ENCODE measurements at regions not wholly inside any gene's neighbourhood (a gene's known extent, or its start where the extent isn't known, plus 50 kb on each side); places are given as distances from the start of the nearest gene placed in this dataset.

DNA sequence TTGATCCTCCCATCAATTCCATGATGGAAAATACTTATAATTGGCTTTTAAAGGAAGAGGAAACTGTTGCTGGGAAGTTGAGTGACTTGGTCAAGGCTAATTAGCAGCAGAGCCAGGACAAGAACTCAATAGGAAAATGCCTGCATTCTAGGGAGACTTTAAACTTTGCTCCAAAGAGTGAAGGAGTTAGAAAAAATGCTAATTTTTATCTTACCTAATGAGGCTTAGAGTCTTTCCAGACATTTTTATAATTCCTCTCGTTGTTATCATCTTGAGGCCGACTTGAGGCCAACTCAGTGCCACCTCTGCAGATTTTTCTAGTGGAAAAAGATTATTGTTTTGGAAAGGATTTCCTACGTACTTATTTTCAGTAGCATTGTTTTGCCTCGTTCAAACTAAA is 344.6 kb downstream of the ETNK1 start:
- DNase-seq (ENCODE audit: low read depth in 2 of 2) = peak in 1 of 2 donors; percentile 64
- Histone ChIP-seq H3K9ac (ENCODE audit: insufficient read depth, low read length) (no peak overlapping the region), H3K9me3 (ENCODE audit: control insufficient read depth, insufficient read depth, low read depth, low read length) (no peaks in the 10 kb centered on the region), H4K20me1 (ENCODE audit: control insufficient read depth, extremely low read depth, insufficient read depth, low read length) (no peaks in the 10 kb centered on the region), H3K4me1 (ENCODE audit: control insufficient read depth, extremely low read depth, insufficient read depth, low read length) (no peaks in the 10 kb centered on the region), H3K27me3 (ENCODE audit: control insufficient read depth, insufficient read depth, low read length) (no peaks in the 10 kb centered on the region), H2AFZ (ENCODE audit: low read length) (no peak overlapping the region), H3K79me2 (ENCODE audit: control insufficient read depth, insufficient read depth, low read length) (no peaks in the 10 kb centered on the region), H3K36me3 (ENCODE audit: control insufficient read depth, insufficient read depth, low read length) (no peaks in the 10 kb centered on the region), H3K4me3 (replicated peaks in 1 of 4; ENCODE audit: control extremely low read depth in 1 of 4, insufficient read depth in 1 of 4, low read depth in 3 of 4, low read length in 4 of 4) (no peak overlapping the region), H3K4me2 (ENCODE audit: extremely low read depth, insufficient read depth, low read length) (no peak overlapping the region), H3K27ac (ENCODE audit: insufficient read depth, low read length) (no peak overlapping the region)
- TF ChIP-seq CTCF (conservative IDR thresholded peaks at IDR 0.05 in 1 of 2, IDR thresholded peaks at IDR 0.05 in 1 of 2; ENCODE audit: low read depth in 1 of 2, low read length in 2 of 2) = no peak
- TF ChIP-seq EZH2 (IDR thresholded peaks at IDR 0.05; ENCODE audit: low read length, missing control alignments) = no peak

DNA sequence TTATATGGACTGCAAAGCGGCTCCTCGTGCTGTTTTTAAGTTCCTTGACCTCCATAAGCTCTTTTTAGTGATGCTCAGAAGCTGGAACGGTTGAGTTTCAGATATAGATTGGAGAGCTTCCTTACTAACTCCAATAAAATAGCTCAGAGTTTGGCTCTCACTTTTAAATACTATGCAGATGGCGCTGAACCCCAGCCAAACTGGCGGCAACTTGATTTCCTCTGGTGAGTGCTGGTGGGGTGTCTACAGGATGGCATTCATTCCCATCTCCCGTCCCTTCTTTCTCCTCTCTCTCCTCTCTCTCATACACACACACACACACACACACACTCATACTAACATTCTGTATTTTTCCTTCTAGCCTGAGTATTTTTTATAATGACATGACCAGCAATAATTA is 346.3 kb downstream of the ETNK1 start:
- Histone ChIP-seq H3K79me2 (ENCODE audit: control insufficient read depth, insufficient read depth, low read length) (no peaks in the 10 kb centered on the region), H3K27me3 (ENCODE audit: control insufficient read depth, insufficient read depth, low read length) (no peaks in the 10 kb centered on the region), H3K36me3 (ENCODE audit: control insufficient read depth, insufficient read depth, low read length) (no peaks in the 10 kb centered on the region), H3K4me3 (replicated peaks in 1 of 4; ENCODE audit: control extremely low read depth in 1 of 4, insufficient read depth in 1 of 4, low read depth in 3 of 4, low read length in 4 of 4) (peak overlapping the region in 2 of 4 experiments; percentile 22 to 37), H3K4me2 (ENCODE audit: extremely low read depth, insufficient read depth, low read length) (peak overlapping the region; percentile 76), H3K9me3 (ENCODE audit: control insufficient read depth, insufficient read depth, low read depth, low read length) (no peaks in the 10 kb centered on the region), H2AFZ (ENCODE audit: low read length) (no peak overlapping the region), H3K27ac (ENCODE audit: insufficient read depth, low read length) (peak overlapping the region; percentile 30), H3K9ac (ENCODE audit: insufficient read depth, low read length) (no peak overlapping the region), H3K4me1 (ENCODE audit: control insufficient read depth, extremely low read depth, insufficient read depth, low read length) (no peaks in the 10 kb centered on the region), H4K20me1 (ENCODE audit: control insufficient read depth, extremely low read depth, insufficient read depth, low read length) (no peaks in the 10 kb centered on the region)
- TF ChIP-seq EZH2 (IDR thresholded peaks at IDR 0.05; ENCODE audit: low read length, missing control alignments) = no peak
- no peak for TF ChIP-seq CTCF (conservative IDR thresholded peaks at IDR 0.05 in 1 of 2, IDR thresholded peaks at IDR 0.05 in 1 of 2; ENCODE audit: low read depth in 1 of 2, low read length in 2 of 2)
- DNase-seq (ENCODE audit: low read depth in 2 of 2) = no peak

DNA sequence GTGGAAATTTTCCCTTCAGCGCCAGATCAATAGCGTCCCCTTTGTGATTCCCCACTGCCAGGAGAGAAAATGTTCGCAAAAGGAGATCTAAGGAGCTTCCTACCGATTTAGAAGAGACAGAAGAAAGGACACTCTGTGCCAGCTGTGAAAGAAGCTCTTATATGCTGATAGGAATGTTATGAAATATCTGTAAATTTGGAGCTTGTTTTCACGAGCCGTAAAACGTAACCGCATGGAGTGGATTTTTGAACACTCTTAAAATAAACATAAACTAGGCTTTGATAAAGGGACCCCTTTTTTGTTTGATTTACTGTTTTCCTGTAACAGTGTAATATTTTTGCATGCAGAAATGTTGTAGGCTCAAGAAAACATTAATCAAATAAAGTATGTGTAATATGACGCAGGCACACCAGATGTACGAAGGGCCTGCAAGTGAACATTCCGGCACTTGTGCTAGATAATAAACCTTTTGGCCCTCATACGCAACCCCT is 346.8 kb downstream of the ETNK1 start:
- peak overlapping the region; percentile 30 for H3K27ac ChIP-seq (ENCODE audit: insufficient read depth, low read length)
- TF ChIP-seq EZH2 (IDR thresholded peaks at IDR 0.05; ENCODE audit: low read length, missing control alignments) (no peak), CTCF (conservative IDR thresholded peaks at IDR 0.05 in 1 of 2, IDR thresholded peaks at IDR 0.05 in 1 of 2; ENCODE audit: low read depth in 1 of 2, low read length in 2 of 2) (no peak)
- H3K36me3 ChIP-seq (ENCODE audit: control insufficient read depth, insufficient read depth, low read length) = no peaks in the 10 kb centered on the region
- DNase-seq (ENCODE audit: low read depth in 2 of 2) = peak in 1 of 2 donors; percentile 89
- no peaks in the 10 kb centered on the region for H3K4me1 ChIP-seq (ENCODE audit: control insufficient read depth, extremely low read depth, insufficient read depth, low read length)
- no peaks in the 10 kb centered on the region for H3K79me2 ChIP-seq (ENCODE audit: control insufficient read depth, insufficient read depth, low read length)
- H3K9me3 ChIP-seq (ENCODE audit: control insufficient read depth, insufficient read depth, low read depth, low read length) = no peaks in the 10 kb centered on the region
- no peak overlapping the region for H3K9ac ChIP-seq (ENCODE audit: insufficient read depth, low read length)
- peak overlapping the region in 3 of 4 experiments; percentile 9 to 37 (median 22) for H3K4me3 ChIP-seq (replicated peaks in 1 of 4; ENCODE audit: control extremely low read depth in 1 of 4, insufficient read depth in 1 of 4, low read depth in 3 of 4, low read length in 4 of 4)
- no peaks in the 10 kb centered on the region for H3K27me3 ChIP-seq (ENCODE audit: control insufficient read depth, insufficient read depth, low read length)
- peak overlapping the region; percentile 76 for H3K4me2 ChIP-seq (ENCODE audit: extremely low read depth, insufficient read depth, low read length)
- H2AFZ ChIP-seq (ENCODE audit: low read length) = peak overlapping the region; percentile 29
- no peaks in the 10 kb centered on the region for H4K20me1 ChIP-seq (ENCODE audit: control insufficient read depth, extremely low read depth, insufficient read depth, low read length)
